ENCODE measurements at regions not wholly inside any gene's neighbourhood (a gene's known extent, or its start where the extent isn't known, plus 50 kb on each side); places are given as distances from the start of the nearest gene placed in this dataset.

DNA sequence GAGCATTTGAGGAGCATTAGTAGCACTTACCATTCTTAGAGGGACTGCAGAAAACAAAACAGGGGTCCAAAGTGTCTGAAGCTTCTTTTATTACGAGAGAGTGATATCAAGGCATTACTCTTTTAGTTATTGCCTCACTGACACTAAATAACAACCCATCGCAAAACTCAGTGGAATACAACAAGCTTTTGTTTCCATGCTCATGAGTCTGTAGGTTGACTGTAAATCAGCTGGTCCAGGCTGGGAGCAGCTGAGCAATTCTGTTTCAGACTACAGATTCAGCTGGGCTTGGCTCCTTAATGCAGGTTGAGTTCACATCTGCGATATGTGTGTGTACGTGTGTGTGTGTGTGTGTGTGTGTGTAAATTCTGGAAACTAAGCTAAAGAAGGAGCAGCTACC is 501.8 kb upstream of the PKDCC start:
- H3K36me3 ChIP-seq = no peaks in the 10 kb centered on the region
- TF ChIP-seq, protein P1, sequence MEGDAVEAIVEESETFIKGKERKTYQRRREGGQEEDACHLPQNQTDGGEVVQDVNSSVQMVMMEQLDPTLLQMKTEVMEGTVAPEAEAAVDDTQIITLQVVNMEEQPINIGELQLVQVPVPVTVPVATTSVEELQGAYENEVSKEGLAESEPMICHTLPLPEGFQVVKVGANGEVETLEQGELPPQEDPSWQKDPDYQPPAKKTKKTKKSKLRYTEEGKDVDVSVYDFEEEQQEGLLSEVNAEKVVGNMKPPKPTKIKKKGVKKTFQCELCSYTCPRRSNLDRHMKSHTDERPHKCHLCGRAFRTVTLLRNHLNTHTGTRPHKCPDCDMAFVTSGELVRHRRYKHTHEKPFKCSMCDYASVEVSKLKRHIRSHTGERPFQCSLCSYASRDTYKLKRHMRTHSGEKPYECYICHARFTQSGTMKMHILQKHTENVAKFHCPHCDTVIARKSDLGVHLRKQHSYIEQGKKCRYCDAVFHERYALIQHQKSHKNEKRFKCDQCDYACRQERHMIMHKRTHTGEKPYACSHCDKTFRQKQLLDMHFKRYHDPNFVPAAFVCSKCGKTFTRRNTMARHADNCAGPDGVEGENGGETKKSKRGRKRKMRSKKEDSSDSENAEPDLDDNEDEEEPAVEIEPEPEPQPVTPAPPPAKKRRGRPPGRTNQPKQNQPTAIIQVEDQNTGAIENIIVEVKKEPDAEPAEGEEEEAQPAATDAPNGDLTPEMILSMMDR (IDR thresholded peaks at IDR 0.05) = no peak
- TF ChIP-seq POLR2A (IDR thresholded peaks at IDR 0.05) = no peak
- 69 to 77% methylated on average over 4 of the region's 4 CpGs for WGBS, 2 donors
- intact Hi-C loops (cut with DNase I) = no loop called here
- no peak for DNase-seq
- H3K4me3 ChIP-seq = no peak overlapping the region
- H3K27ac ChIP-seq = no peak overlapping the region
- H3K27me3 ChIP-seq = no peaks in the 10 kb centered on the region
- no peaks in the 10 kb centered on the region for H3K4me1 ChIP-seq
- H3K9me3 ChIP-seq = no peaks in the 10 kb centered on the region

DNA sequence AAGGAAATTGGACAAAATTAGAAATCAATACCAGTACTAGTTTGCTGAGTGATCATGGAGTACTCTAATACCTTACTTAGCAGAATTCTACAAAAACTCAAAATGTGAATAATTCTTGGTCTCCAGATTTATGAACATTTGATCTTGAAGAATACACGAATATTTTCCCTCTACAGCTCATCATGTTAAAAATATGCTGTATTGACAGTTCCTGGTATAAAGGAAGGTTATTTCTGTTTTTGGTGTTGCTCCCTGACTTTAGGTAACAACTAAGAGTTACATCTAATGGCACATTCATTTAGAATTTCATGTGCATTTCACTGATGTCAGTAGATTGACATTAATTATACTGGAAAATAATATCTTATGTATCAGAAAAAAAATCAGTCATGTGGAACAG is 479.2 kb upstream of the PKDCC start:
- DNase-seq = no peak
- Histone ChIP-seq H3K27ac (no peak overlapping the region), H3K9me3 (no peaks in the 10 kb centered on the region), H3K27me3 (no peaks in the 10 kb centered on the region), H3K4me1 (no peaks in the 10 kb centered on the region), H3K4me3 (no peak overlapping the region), H3K36me3 (no peaks in the 10 kb centered on the region)
- WGBS, 2 donors = 54 to 69% methylated on average over 1 of the region's 1 CpG
- intact Hi-C loops (cut with DNase I) = no loop called here
- no peak for TF ChIP-seq POLR2A (IDR thresholded peaks at IDR 0.05)
- TF ChIP-seq, protein P1 (IDR thresholded peaks at IDR 0.05) = no peak

DNA sequence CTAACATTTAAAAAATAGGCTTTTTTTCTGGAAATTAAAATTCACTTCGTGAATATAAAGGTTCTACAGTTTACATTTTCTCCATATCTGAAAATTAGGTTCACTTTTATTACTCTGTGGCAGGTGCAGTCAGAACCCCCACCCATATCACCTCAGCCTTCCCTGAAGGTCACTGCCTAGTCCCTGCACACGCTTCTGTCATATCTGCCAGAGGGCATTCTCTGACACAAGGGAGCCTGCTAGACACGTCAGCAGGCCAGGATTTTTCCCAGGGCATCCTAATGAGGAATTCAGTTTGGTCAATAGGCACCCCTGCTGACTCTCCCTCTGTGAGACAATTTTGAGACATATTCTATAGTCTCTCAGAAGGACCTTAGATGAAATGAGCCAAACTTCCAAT is 475.7 kb upstream of the PKDCC start:
- Histone ChIP-seq H3K9me3 (no peaks in the 10 kb centered on the region), H3K4me3 (no peak overlapping the region), H3K27ac (no peak overlapping the region), H3K4me1 (no peaks in the 10 kb centered on the region), H3K36me3 (no peaks in the 10 kb centered on the region), H3K27me3 (no peaks in the 10 kb centered on the region)
- DNase-seq = no peak
- intact Hi-C loops (cut with DNase I) = no loop called here
- TF ChIP-seq POLR2A (IDR thresholded peaks at IDR 0.05) = no peak
- TF ChIP-seq, protein P1 (IDR thresholded peaks at IDR 0.05) = no peak
- WGBS, 2 donors = 73 to 79% methylated on average over 1 to 3 of the region's 3 CpGs

DNA sequence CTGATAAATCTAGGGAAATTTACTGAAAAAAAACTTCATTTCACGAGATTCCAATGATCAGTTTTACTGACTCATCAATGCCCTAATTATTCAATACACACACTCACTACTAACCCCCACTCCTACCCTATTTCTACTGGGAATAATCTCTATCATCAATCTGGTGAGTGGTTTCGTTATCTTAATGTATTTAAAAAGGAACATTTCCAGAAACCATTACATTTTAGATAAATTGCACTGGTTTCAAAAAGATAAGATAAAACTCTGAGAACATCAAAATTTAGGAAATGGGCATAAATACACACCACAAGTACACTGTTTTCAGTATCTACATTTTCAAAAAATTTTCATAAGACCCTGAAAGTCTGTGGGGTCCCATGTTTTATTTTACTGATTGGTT is 471.4 kb upstream of the PKDCC start:
- H3K4me3 ChIP-seq = no peak overlapping the region
- TF ChIP-seq, protein P1 (IDR thresholded peaks at IDR 0.05) = no peak
- TF ChIP-seq POLR2A (IDR thresholded peaks at IDR 0.05) = no peak
- H3K36me3 ChIP-seq = no peaks in the 10 kb centered on the region
- DNase-seq = no peak
- WGBS, 2 donors = 53 to 54% methylated on average over 2 of the region's 2 CpGs
- intact Hi-C loops (cut with DNase I) = no loop called here
- no peaks in the 10 kb centered on the region for H3K4me1 ChIP-seq
- H3K27ac ChIP-seq = no peak overlapping the region
- no peaks in the 10 kb centered on the region for H3K27me3 ChIP-seq
- H3K9me3 ChIP-seq = no peaks in the 10 kb centered on the region

DNA sequence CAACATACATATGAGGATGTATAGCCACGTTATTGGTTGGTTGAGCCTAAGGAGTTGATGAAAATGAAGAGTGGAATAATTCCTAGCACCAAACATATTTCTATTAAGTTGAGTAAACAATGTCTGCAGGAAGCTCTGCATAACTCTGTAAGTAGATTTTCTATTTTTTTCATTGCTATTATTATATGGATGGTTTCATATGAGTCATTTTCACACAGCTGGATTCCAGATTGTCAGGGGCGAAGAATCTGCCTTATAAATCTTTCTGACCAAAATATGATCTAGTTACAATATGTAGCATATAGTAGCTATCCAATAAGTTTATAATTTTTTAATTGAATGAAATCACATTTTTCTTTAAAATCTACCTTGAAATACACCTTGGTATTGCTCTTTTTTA is 468.0 kb upstream of the PKDCC start:
- 43 to 47% methylated on average over 2 of the region's 2 CpGs for WGBS, 2 donors

More for the DNA sequence above, 468.0 kb upstream of the PKDCC start:
- Histone ChIP-seq H3K9me3 (no peaks in the 10 kb centered on the region), H3K4me1 (no peaks in the 10 kb centered on the region), H3K4me3 (no peak overlapping the region), H3K27ac (no peak overlapping the region), H3K27me3 (no peaks in the 10 kb centered on the region), H3K36me3 (no peaks in the 10 kb centered on the region)
- intact Hi-C loops (cut with DNase I) = no loop called here
- no peak for TF ChIP-seq POLR2A (IDR thresholded peaks at IDR 0.05)
- TF ChIP-seq, protein P1 (IDR thresholded peaks at IDR 0.05) = no peak
- no peak for DNase-seq

Measured in esophagus squamous epithelium (tissue), 5 donors.